Progenitor cell of endocrine pancreas (in vitro differentiated cells): ENCODE measurements at regions not wholly inside any gene's neighbourhood (a gene's known extent, or its start where the extent isn't known, plus 50 kb on each side); places are given as distances from the start of the nearest gene placed in this dataset.

ENCODE experiments used
- DNase-seq: peaks from one replicate; pipeline ENCODE4 v3.0.0; 2021; ENCODE audit warnings: low spot score; ENCODE audit not compliant: unreplicated experiment
- H3K27ac Mint-ChIP-seq: 2 replicates; pipeline ENCODE4 v1.8.0; 2021; ENCODE audit warnings: mild to moderate bottlenecking, moderate library complexity, mixed read lengths
- H3K27me3 Mint-ChIP-seq: 2 replicates; pipeline ENCODE4 v1.8.0; 2021; ENCODE audit warnings: mixed read lengths
- H3K36me3 Mint-ChIP-seq: 2 replicates; pipeline ENCODE4 v1.8.0; 2022; ENCODE audit warnings: mixed read lengths; ENCODE audit not compliant: insufficient read depth
- H3K4me1 Mint-ChIP-seq: 2 replicates; pipeline ENCODE4 v1.8.0; 2021; ENCODE audit warnings: low read depth, mixed read lengths
- H3K4me3 Mint-ChIP-seq: 2 replicates; pipeline ENCODE4 v1.8.0; 2021; ENCODE audit warnings: low read depth, mild to moderate bottlenecking, moderate library complexity, mixed read lengths
- H3K9me3 Mint-ChIP-seq: 2 replicates; pipeline ENCODE4 v1.8.0; 2021; ENCODE audit warnings: low read depth, mixed read lengths
- CTCF ChIP-seq: fragments of 200-600 bp; sonication (generic); IDR thresholded peaks from one replicate; pipeline ENCODE4 v1.5.0; 2021; ENCODE audit warnings: antibody characterized with exemption, mild to moderate bottlenecking; ENCODE audit not compliant: unreplicated experiment

GRCh38 chr13:111037927-111038326 lies 77.2 kb upstream of the ARHGEF7 start:
- H3K9me3 Mint-ChIP-seq, result no peaks in the 10 kb centered on the region
- H3K27me3 Mint-ChIP-seq, result peaks cover 68% of the 10 kb centered on the region
- no peak for DNase-seq
- no peak overlapping the region for H3K4me3 Mint-ChIP-seq
- H3K4me1 Mint-ChIP-seq, result peaks cover 6% of the 10 kb centered on the region
- H3K27ac Mint-ChIP-seq, result no peak overlapping the region
- H3K36me3 Mint-ChIP-seq, result no peaks in the 10 kb centered on the region
- no peak for TF ChIP-seq CTCF

GRCh38 chr13:111036665-111037064 lies 78.4 kb upstream of the ARHGEF7 start:
- Mint-ChIP-seq H3K36me3 (no peaks in the 10 kb centered on the region), H3K4me3 (no peak overlapping the region), H3K4me1 (peaks cover 6% of the 10 kb centered on the region), H3K9me3 (no peaks in the 10 kb centered on the region), H3K27ac (no peak overlapping the region), H3K27me3 (peaks cover 67% of the 10 kb centered on the region)
- DNase-seq, result no peak
- no peak for TF ChIP-seq CTCF

GRCh38 chr13:111035861-111036260 lies 79.2 kb upstream of the ARHGEF7 start:
- H3K4me3 Mint-ChIP-seq, result no peak overlapping the region
- H3K27ac Mint-ChIP-seq, result no peak overlapping the region
- H3K4me1 Mint-ChIP-seq, result peaks cover 6% of the 10 kb centered on the region
- no peaks in the 10 kb centered on the region for H3K36me3 Mint-ChIP-seq
- H3K27me3 Mint-ChIP-seq, result peaks cover 66% of the 10 kb centered on the region
- TF ChIP-seq CTCF, result no peak
- no peaks in the 10 kb centered on the region for H3K9me3 Mint-ChIP-seq
- DNase-seq, result no peak

- Mint-ChIP-seq H3K9me3 (no peaks in the 10 kb centered on the region), H3K4me1 (peaks cover 6% of the 10 kb centered on the region), H3K27ac (no peak overlapping the region)
Measured at GRCh38 chr13:111034811-111035210, 80.3 kb upstream of the ARHGEF7 start.

GRCh38 chr13:111033172-111034130 lies 81.7 kb upstream of the ARHGEF7 start:
- Mint-ChIP-seq H3K27ac (no peak overlapping the region), H3K27me3 (peaks cover 71% of the 10 kb centered on the region), H3K4me1 (peaks cover 6% of the 10 kb centered on the region), H3K9me3 (no peaks in the 10 kb centered on the region), H3K4me3 (no peak overlapping the region), H3K36me3 (no peaks in the 10 kb centered on the region)
- no peak for DNase-seq
- TF ChIP-seq CTCF, result no peak

More at GRCh38 chr13:111034811-111035210, 80.3 kb upstream of the ARHGEF7 start:
- no peak for TF ChIP-seq CTCF
- DNase-seq, result no peak
- Mint-ChIP-seq H3K27me3 (peaks cover 70% of the 10 kb centered on the region), H3K36me3 (no peaks in the 10 kb centered on the region), H3K4me3 (no peak overlapping the region)
